IMR-90 (cell line): ENCODE measurements at regions not wholly inside any gene's neighbourhood (a gene's known extent, or its start where the extent isn't known, plus 50 kb on each side); places are given as distances from the start of the nearest gene placed in this dataset.

Experiments used
- ATAC-seq: fragments of 200-7000 bp; cut with Tn5 transposase; 2 replicates; pipeline ENCODE4 v1.9.1; 2020; ENCODE audit warnings: low read depth, mild to moderate bottlenecking, moderate library complexity
- BruUV-seq: library from RNA; stranded (reverse); fragments of 400-500 nt; replicated peaks from 2 replicates; lab custom pipeline; 2021; lab: Mats Ljungman, UMichigan
- CTCF ChIA-PET: fragments of 300-600 bp; formaldehyde crosslinking; extraction: SDS; loops from one replicate; lab custom pipeline; 2021; ENCODE audit warnings: antibody characterized with exemption; lab: Yijun Ruan, JAX
- POLR2A ChIA-PET: fragments of 300-600 bp; sonication (Branson Sonifier 250); formaldehyde crosslinking; loops from one replicate; lab custom pipeline; 2022; ENCODE audit warnings: antibody characterized with exemption; ENCODE audit not compliant: unreplicated experiment; lab: Charles Lee
- DNase-seq: peaks from one replicate; pipeline ENCODE4 v3.0.0; 2013
- H2AFZ ChIP-seq: replicated peaks from 2 replicates; pipeline ENCODE3; 2013; ENCODE audit warnings: low read length, mild to moderate bottlenecking; ENCODE audit not compliant: poor library complexity
- H2AK5ac ChIP-seq: 2 replicates; pipeline ENCODE4 v1.6.1; 2013; ENCODE audit warnings: low read depth, low read length, inconsistent platforms
- H2AK9ac ChIP-seq: replicated peaks from 2 replicates; pipeline ENCODE3; 2013; ENCODE audit warnings: mild to moderate bottlenecking, low read depth, low read length, moderate library complexity; ENCODE audit not compliant: poor library complexity
- H2BK120ac ChIP-seq: 2 replicates; pipeline ENCODE4 v1.6.1; 2013; ENCODE audit warnings: low read depth, low read length, inconsistent platforms
- H2BK15ac ChIP-seq: 3 replicates; pipeline ENCODE4 v1.6.1; 2013; ENCODE audit warnings: low read depth, low read length, inconsistent platforms
- H2BK20ac ChIP-seq: 2 replicates; pipeline ENCODE4 v1.6.1; 2013; ENCODE audit warnings: low read depth, mild to moderate bottlenecking, inconsistent platforms, low read length, moderate library complexity
- H2BK5ac ChIP-seq: 2 replicates; pipeline ENCODE4 v1.6.1; 2013; ENCODE audit warnings: mild to moderate bottlenecking, low read depth, low read length, inconsistent platforms; ENCODE audit not compliant: poor library complexity, severe bottlenecking
- H3K14ac ChIP-seq: replicated peaks from 2 replicates; pipeline ENCODE4 v1.6.1; 2013; ENCODE audit warnings: low read depth, low read length, inconsistent platforms
- H3K18ac ChIP-seq: 2 replicates; pipeline ENCODE4 v1.6.1; 2013; ENCODE audit warnings: low read depth, low read length, control low read depth
- H3K23ac ChIP-seq: 2 replicates; pipeline ENCODE4 v1.6.1; 2013; ENCODE audit warnings: low read depth, low read length, inconsistent platforms
- H3K27ac ChIP-seq: 2 replicates; pipeline ENCODE4 v1.5.1; 2013; ENCODE audit warnings: mild to moderate bottlenecking, control low read depth, low read length; ENCODE audit not compliant: insufficient read depth
- H3K27me3 ChIP-seq: 2 replicates; pipeline ENCODE4 v1.6.1; 2013; ENCODE audit warnings: low read length; ENCODE audit not compliant: control insufficient read depth, insufficient read depth
- H3K36me3 ChIP-seq: 2 replicates; pipeline ENCODE4 v1.6.1; 2013; ENCODE audit warnings: low read length, mixed read lengths; ENCODE audit not compliant: control insufficient read depth, insufficient read depth
- H3K4ac ChIP-seq: 2 replicates; pipeline ENCODE4 v1.6.1; 2013; ENCODE audit warnings: low read depth, low read length, inconsistent platforms
- H3K4me1 ChIP-seq: 2 replicates; pipeline ENCODE4 v1.6.1; 2013; ENCODE audit warnings: low read length, mixed read lengths; ENCODE audit not compliant: control insufficient read depth, insufficient read depth
- H3K4me2 ChIP-seq: 2 replicates; pipeline ENCODE4 v1.6.1; 2013; ENCODE audit warnings: low read depth, mild to moderate bottlenecking, control low read depth, low read length, moderate library complexity
- H3K4me3 ChIP-seq: 2 replicates; pipeline ENCODE4 v1.5.1; 2013; ENCODE audit warnings: low read depth, mild to moderate bottlenecking, control low read depth, low read length, moderate library complexity; ENCODE audit not compliant: insufficient read depth
- H3K56ac ChIP-seq: 2 replicates; pipeline ENCODE4 v1.6.1; 2013; ENCODE audit warnings: low read length, inconsistent platforms; ENCODE audit not compliant: insufficient read depth; ENCODE audit errors: extremely low read depth
- H3K79me1 ChIP-seq, 2 experiments: 2 replicates each; pipeline ENCODE4 v1.6.1; 2013; ENCODE audit warnings: low read length in 2 of 2, inconsistent platforms in 1 of 2, low read depth in 1 of 2
- H3K9ac ChIP-seq: 2 replicates; pipeline ENCODE4 v1.6.1; 2013; ENCODE audit warnings: low read depth, low read length, control low read depth
- H3K9me1 ChIP-seq: 2 replicates; pipeline ENCODE4 v1.6.1; 2013; ENCODE audit warnings: low read length, inconsistent platforms; ENCODE audit not compliant: insufficient read depth
- H3K9me3 ChIP-seq: 2 replicates; pipeline ENCODE4 v1.6.1; 2013; ENCODE audit warnings: low read length; ENCODE audit not compliant: control insufficient read depth, insufficient read depth
- H4K20me1 ChIP-seq: 2 replicates; pipeline ENCODE4 v1.6.1; 2013; ENCODE audit warnings: low read length, inconsistent platforms; ENCODE audit not compliant: insufficient read depth
- H4K5ac ChIP-seq: 2 replicates; pipeline ENCODE4 v1.6.1; 2013; ENCODE audit warnings: mild to moderate bottlenecking, low read depth, low read length, control low read depth
- H4K8ac ChIP-seq, 2 experiments: 2 replicates each; pipeline ENCODE4 v1.6.1; 2013; ENCODE audit warnings: low read depth in 2 of 2, low read length in 2 of 2, control low read depth in 1 of 2, inconsistent platforms in 1 of 2
- H4K91ac ChIP-seq: 2 replicates; pipeline ENCODE4 v1.6.1; 2013; ENCODE audit warnings: low read depth, low read length, inconsistent platforms; ENCODE audit not compliant: insufficient read depth
- BHLHE40 ChIP-seq: fragments of 150-350 bp; IDR thresholded peaks from 2 replicates; pipeline ENCODE4 v1.6.1; 2016; ENCODE audit warnings: mild to moderate bottlenecking, low read depth, low read length
- CEBPB ChIP-seq: IDR thresholded peaks from 2 replicates; pipeline ENCODE4 v1.6.1; 2012; ENCODE audit warnings: low read depth, low read length, improper control_type of control experiment
- CHD1 ChIP-seq: IDR thresholded peaks from 2 replicates; pipeline ENCODE4 v1.6.1; 2012; ENCODE audit warnings: low read depth, low read length, improper control_type of control experiment
- CTCF ChIP-seq: conservative IDR thresholded peaks from 2 replicates; pipeline ENCODE4 v1.5.1; 2012; ENCODE audit warnings: mild to moderate bottlenecking, low read depth, low read length, improper control_type of control experiment
- ELK1 ChIP-seq: fragments of 150-350 bp; IDR thresholded peaks from 2 replicates; pipeline ENCODE4 v1.6.1; 2016; ENCODE audit warnings: low read depth, mild to moderate bottlenecking, low read length, moderate library complexity, borderline replicate concordance
- FOS ChIP-seq: fragments of 150-350 bp; IDR thresholded peaks from 2 replicates; pipeline ENCODE4 v1.6.1; 2016; ENCODE audit warnings: low read depth, low read length
- MAFK ChIP-seq: IDR thresholded peaks from 2 replicates; pipeline ENCODE4 v1.6.1; 2012; ENCODE audit warnings: low read depth, low read length, improper control_type of control experiment
- MAZ ChIP-seq: IDR thresholded peaks from 2 replicates; pipeline ENCODE4 v1.6.1; 2012; ENCODE audit warnings: low read depth, mild to moderate bottlenecking, low read length, improper control_type of control experiment, moderate library complexity, borderline replicate concordance
- MXI1 ChIP-seq: IDR thresholded peaks from 2 replicates; pipeline ENCODE4 v1.6.1; 2012; ENCODE audit warnings: low read depth, mild to moderate bottlenecking, low read length, moderate library complexity, borderline replicate concordance
- NFE2L2 ChIP-seq: fragments of 150-350 bp; IDR thresholded peaks from 2 replicates; pipeline ENCODE4 v1.6.1; 2016; ENCODE audit warnings: low read depth, mild to moderate bottlenecking, low read length
- POLR2A ChIP-seq: IDR thresholded peaks from 2 replicates; pipeline ENCODE4 v1.6.1; 2012; ENCODE audit warnings: mild to moderate bottlenecking, low read depth, low read length
- RAD21 ChIP-seq: IDR thresholded peaks from 2 replicates; pipeline ENCODE4 v1.6.1; 2012; ENCODE audit warnings: low read length, improper control_type of control experiment
- RCOR1 ChIP-seq: IDR thresholded peaks from 2 replicates; pipeline ENCODE4 v1.6.1; 2012; ENCODE audit warnings: mild to moderate bottlenecking, low read length, improper control_type of control experiment; ENCODE audit not compliant: insufficient replicate concordance
- RFX5 ChIP-seq: IDR thresholded peaks from 2 replicates; pipeline ENCODE4 v1.8.0; 2012; ENCODE audit warnings: low read depth, mild to moderate bottlenecking, low read length, moderate library complexity
- SMC3 ChIP-seq: fragments of 150-350 bp; IDR thresholded peaks from 2 replicates; pipeline ENCODE4 v1.6.1; 2016; ENCODE audit warnings: low read depth, mild to moderate bottlenecking, antibody characterized with exemption, low read length, moderate library complexity
- USF2 ChIP-seq: fragments of 150-350 bp; IDR thresholded peaks from 2 replicates; pipeline ENCODE4 v1.6.1; 2017; ENCODE audit warnings: mild to moderate bottlenecking, antibody characterized with exemption, low read length, low read depth
- WGBS, 2 experiments: methylation state at CpG; one replicate each; pipeline versions ENCODE4 v1.1.5 to v1.1.7; 2013; ENCODE audit warnings: missing lambda C conversion rate in 2 of 2; ENCODE audit not compliant: insufficient read length in 1 of 2; ENCODE audit errors: extremely low coverage in 2 of 2; 5-methylcytosine and 5-hydroxymethylcytosine counted together
- dilution Hi-C: fragments of 300-500 bp; cut with HindIII; formaldehyde crosslinking; loops from one replicate; pipeline ENCODE4 v1.14.3; 2018; ENCODE audit warnings: low sequenced_read_pairs; ENCODE audit not compliant: unreplicated experiment
- in situ Hi-C: fragments of 300-500 bp; cut with MboI; formaldehyde crosslinking; loops from 3 replicates; pipeline ENCODE4 v1.14.3; 2019; ENCODE audit warnings: low sequenced_read_pairs, inconsistent platforms, mixed read lengths
- intact Hi-C: fragments of 100-400 bp; cut with micrococcal nuclease; formaldehyde crosslinking; loops from 2 replicates; pipeline ENCODE4 v1.10.0; 2022

- no peak overlapping the region for H3K27ac ChIP-seq
- DNase-seq, result no peak
- TF ChIP-seq CEBPB (no peak), POLR2A (no peak), FOS (no peak), ELK1 (no peak), MAFK (no peak), CHD1 (no peak), RFX5 (no peak), MXI1 (no peak), USF2 (no peak), CTCF (no peak), SMC3 (no peak), RAD21 (no peak), MAZ (no peak), NFE2L2 (no peak), BHLHE40 (no peak), RCOR1 (no peak)
- H4K91ac ChIP-seq, result no peak overlapping the region
- H2AFZ ChIP-seq, result no peak overlapping the region
- no peak overlapping the region for H2AK9ac ChIP-seq
- no peak overlapping the region for H4K5ac ChIP-seq
- no peak overlapping the region for H2AK5ac ChIP-seq
- no peak overlapping the region for H2BK120ac ChIP-seq
- peaks cover 35% of the 10 kb centered on the region for H3K9me3 ChIP-seq
- H3K36me3 ChIP-seq, result no peaks in the 10 kb centered on the region
- H3K9ac ChIP-seq, result no peak overlapping the region
- POLR2A ChIA-PET, result no interaction called here
- no CpG with 5 or more reads among the region's 2 CpGs for WGBS, 2 experiments
- H2BK5ac ChIP-seq, result no peak overlapping the region
- BruUV-seq, result no TSS peak
- no peaks in the 10 kb centered on the region for H3K4me1 ChIP-seq
- no peak overlapping the region for H4K8ac ChIP-seq
- H3K4me2 ChIP-seq, result no peak overlapping the region
- H2BK15ac ChIP-seq, result no peak overlapping the region
- no peak overlapping the region for H3K4me3 ChIP-seq
- dilution Hi-C loops (no loop called here), intact Hi-C loops (no loop called here), in situ Hi-C loops (no loop called here)
- no peak for ATAC-seq
- H3K14ac ChIP-seq, result no peak overlapping the region
- no peak overlapping the region for H2BK20ac ChIP-seq
- no peak overlapping the region for H3K56ac ChIP-seq
- H4K20me1 ChIP-seq, result no peaks in the 10 kb centered on the region
- no peaks in the 10 kb centered on the region for H3K79me1 ChIP-seq
- CTCF ChIA-PET, result no interaction called here
- no peaks in the 10 kb centered on the region for H3K27me3 ChIP-seq
- H3K4ac ChIP-seq, result no peak overlapping the region
- H3K18ac ChIP-seq, result no peak overlapping the region
- H3K23ac ChIP-seq, result no peak overlapping the region
- H3K9me1 ChIP-seq, result no peaks in the 10 kb centered on the region
Measured at GRCh38 chr2:153195342-153195741, 283.2 kb downstream of the RPRM start.
